Adrenal gland (tissue), 5 donors: ENCODE measurements at regions not wholly inside any gene's neighbourhood (a gene's known extent, or its start where the extent isn't known, plus 50 kb on each side); places are given as distances from the start of the nearest gene placed in this dataset.

ENCODE experiments used
- POLR2A ChIP-seq, 2 donors: fragments of 450-650 bp; IDR thresholded peaks; one replicate each; pipeline ENCODE4 v1.6.1; 2017; ENCODE audit warnings: antibody characterized with exemption in 2 of 2, mild to moderate bottlenecking in 2 of 2, moderate library complexity in 1 of 2
- TF ChIP-seq, protein P1 (sequence below), 6 experiments: fragments of 450-650 bp in 4 of 6; fragments of 200-600 bp in 2 of 6; sonication (generic) in 1 of 6; IDR thresholded peaks; 1 replicate in 5 of 6; 2 replicates in 1 of 6; pipeline versions ENCODE4 v1.5.1 to v1.8.0; 2016 to 2021; ENCODE audit warnings: antibody characterized with exemption in 6 of 6, mild to moderate bottlenecking in 2 of 6, moderate library complexity in 1 of 6
- donor health status: DM: no; HTN: no; CAD: no.

DNA sequence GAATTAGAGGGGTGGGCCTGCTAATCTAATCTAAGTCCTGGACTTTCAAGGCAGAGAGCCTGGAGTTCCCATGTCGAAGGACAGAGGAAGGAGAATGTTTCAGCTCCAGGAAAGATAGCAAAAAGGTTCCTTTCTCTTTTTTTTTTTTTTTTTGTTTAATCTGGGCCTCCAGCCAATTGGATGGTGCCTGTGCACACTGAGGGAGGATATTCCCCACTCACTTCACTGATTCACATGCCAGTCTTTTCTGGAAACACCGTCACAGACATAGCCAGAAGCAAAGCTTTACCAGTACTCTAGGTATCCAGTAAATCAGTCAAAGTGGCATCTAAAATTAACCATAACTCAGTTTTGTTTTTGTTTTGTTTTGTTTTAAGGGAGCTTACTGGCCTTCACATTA is 721.1 kb downstream of the TENT5A start:
- TF ChIP-seq POLR2A (IDR thresholded peaks at IDR 0.05): no peak
- TF ChIP-seq, protein P1, sequence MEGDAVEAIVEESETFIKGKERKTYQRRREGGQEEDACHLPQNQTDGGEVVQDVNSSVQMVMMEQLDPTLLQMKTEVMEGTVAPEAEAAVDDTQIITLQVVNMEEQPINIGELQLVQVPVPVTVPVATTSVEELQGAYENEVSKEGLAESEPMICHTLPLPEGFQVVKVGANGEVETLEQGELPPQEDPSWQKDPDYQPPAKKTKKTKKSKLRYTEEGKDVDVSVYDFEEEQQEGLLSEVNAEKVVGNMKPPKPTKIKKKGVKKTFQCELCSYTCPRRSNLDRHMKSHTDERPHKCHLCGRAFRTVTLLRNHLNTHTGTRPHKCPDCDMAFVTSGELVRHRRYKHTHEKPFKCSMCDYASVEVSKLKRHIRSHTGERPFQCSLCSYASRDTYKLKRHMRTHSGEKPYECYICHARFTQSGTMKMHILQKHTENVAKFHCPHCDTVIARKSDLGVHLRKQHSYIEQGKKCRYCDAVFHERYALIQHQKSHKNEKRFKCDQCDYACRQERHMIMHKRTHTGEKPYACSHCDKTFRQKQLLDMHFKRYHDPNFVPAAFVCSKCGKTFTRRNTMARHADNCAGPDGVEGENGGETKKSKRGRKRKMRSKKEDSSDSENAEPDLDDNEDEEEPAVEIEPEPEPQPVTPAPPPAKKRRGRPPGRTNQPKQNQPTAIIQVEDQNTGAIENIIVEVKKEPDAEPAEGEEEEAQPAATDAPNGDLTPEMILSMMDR (IDR thresholded peaks at IDR 0.05): no peak
